IMR-90 (cell line): ENCODE measurements at regions not wholly inside any gene's neighbourhood (a gene's known extent, or its start where the extent isn't known, plus 50 kb on each side); places are given as distances from the start of the nearest gene placed in this dataset.

Experiments used
- ATAC-seq: fragments of 200-7000 bp; cut with Tn5 transposase; 2 replicates; pipeline ENCODE4 v1.9.1; 2020; ENCODE audit warnings: low read depth, mild to moderate bottlenecking, moderate library complexity
- BruUV-seq: library from RNA; stranded (reverse); fragments of 400-500 nt; replicated peaks from 2 replicates; lab custom pipeline; 2021; lab: Mats Ljungman, UMichigan
- CTCF ChIA-PET: fragments of 300-600 bp; formaldehyde crosslinking; extraction: SDS; loops from one replicate; lab custom pipeline; 2021; ENCODE audit warnings: antibody characterized with exemption; lab: Yijun Ruan, JAX
- POLR2A ChIA-PET: fragments of 300-600 bp; sonication (Branson Sonifier 250); formaldehyde crosslinking; loops from one replicate; lab custom pipeline; 2022; ENCODE audit warnings: antibody characterized with exemption; ENCODE audit not compliant: unreplicated experiment; lab: Charles Lee
- DNase-seq: peaks from one replicate; pipeline ENCODE4 v3.0.0; 2013
- H2AFZ ChIP-seq: replicated peaks from 2 replicates; pipeline ENCODE3; 2013; ENCODE audit warnings: low read length, mild to moderate bottlenecking; ENCODE audit not compliant: poor library complexity
- H2AK5ac ChIP-seq: 2 replicates; pipeline ENCODE4 v1.6.1; 2013; ENCODE audit warnings: low read depth, low read length, inconsistent platforms
- H2AK9ac ChIP-seq: replicated peaks from 2 replicates; pipeline ENCODE3; 2013; ENCODE audit warnings: mild to moderate bottlenecking, low read depth, low read length, moderate library complexity; ENCODE audit not compliant: poor library complexity
- H2BK120ac ChIP-seq: 2 replicates; pipeline ENCODE4 v1.6.1; 2013; ENCODE audit warnings: low read depth, low read length, inconsistent platforms
- H2BK15ac ChIP-seq: 3 replicates; pipeline ENCODE4 v1.6.1; 2013; ENCODE audit warnings: low read depth, low read length, inconsistent platforms
- H2BK20ac ChIP-seq: 2 replicates; pipeline ENCODE4 v1.6.1; 2013; ENCODE audit warnings: low read depth, mild to moderate bottlenecking, inconsistent platforms, low read length, moderate library complexity
- H2BK5ac ChIP-seq: 2 replicates; pipeline ENCODE4 v1.6.1; 2013; ENCODE audit warnings: mild to moderate bottlenecking, low read depth, low read length, inconsistent platforms; ENCODE audit not compliant: poor library complexity, severe bottlenecking
- H3K14ac ChIP-seq: replicated peaks from 2 replicates; pipeline ENCODE4 v1.6.1; 2013; ENCODE audit warnings: low read depth, low read length, inconsistent platforms
- H3K18ac ChIP-seq: 2 replicates; pipeline ENCODE4 v1.6.1; 2013; ENCODE audit warnings: low read depth, low read length, control low read depth
- H3K23ac ChIP-seq: 2 replicates; pipeline ENCODE4 v1.6.1; 2013; ENCODE audit warnings: low read depth, low read length, inconsistent platforms
- H3K27ac ChIP-seq: 2 replicates; pipeline ENCODE4 v1.5.1; 2013; ENCODE audit warnings: mild to moderate bottlenecking, control low read depth, low read length; ENCODE audit not compliant: insufficient read depth
- H3K27me3 ChIP-seq: 2 replicates; pipeline ENCODE4 v1.6.1; 2013; ENCODE audit warnings: low read length; ENCODE audit not compliant: control insufficient read depth, insufficient read depth
- H3K36me3 ChIP-seq: 2 replicates; pipeline ENCODE4 v1.6.1; 2013; ENCODE audit warnings: low read length, mixed read lengths; ENCODE audit not compliant: control insufficient read depth, insufficient read depth
- H3K4ac ChIP-seq: 2 replicates; pipeline ENCODE4 v1.6.1; 2013; ENCODE audit warnings: low read depth, low read length, inconsistent platforms
- H3K4me1 ChIP-seq: 2 replicates; pipeline ENCODE4 v1.6.1; 2013; ENCODE audit warnings: low read length, mixed read lengths; ENCODE audit not compliant: control insufficient read depth, insufficient read depth
- H3K4me2 ChIP-seq: 2 replicates; pipeline ENCODE4 v1.6.1; 2013; ENCODE audit warnings: low read depth, mild to moderate bottlenecking, control low read depth, low read length, moderate library complexity
- H3K4me3 ChIP-seq: 2 replicates; pipeline ENCODE4 v1.5.1; 2013; ENCODE audit warnings: low read depth, mild to moderate bottlenecking, control low read depth, low read length, moderate library complexity; ENCODE audit not compliant: insufficient read depth
- H3K56ac ChIP-seq: 2 replicates; pipeline ENCODE4 v1.6.1; 2013; ENCODE audit warnings: low read length, inconsistent platforms; ENCODE audit not compliant: insufficient read depth; ENCODE audit errors: extremely low read depth
- H3K79me1 ChIP-seq, 2 experiments: 2 replicates each; pipeline ENCODE4 v1.6.1; 2013; ENCODE audit warnings: low read length in 2 of 2, inconsistent platforms in 1 of 2, low read depth in 1 of 2
- H3K9ac ChIP-seq: 2 replicates; pipeline ENCODE4 v1.6.1; 2013; ENCODE audit warnings: low read depth, low read length, control low read depth
- H3K9me1 ChIP-seq: 2 replicates; pipeline ENCODE4 v1.6.1; 2013; ENCODE audit warnings: low read length, inconsistent platforms; ENCODE audit not compliant: insufficient read depth
- H3K9me3 ChIP-seq: 2 replicates; pipeline ENCODE4 v1.6.1; 2013; ENCODE audit warnings: low read length; ENCODE audit not compliant: control insufficient read depth, insufficient read depth
- H4K20me1 ChIP-seq: 2 replicates; pipeline ENCODE4 v1.6.1; 2013; ENCODE audit warnings: low read length, inconsistent platforms; ENCODE audit not compliant: insufficient read depth
- H4K5ac ChIP-seq: 2 replicates; pipeline ENCODE4 v1.6.1; 2013; ENCODE audit warnings: mild to moderate bottlenecking, low read depth, low read length, control low read depth
- H4K8ac ChIP-seq, 2 experiments: 2 replicates each; pipeline ENCODE4 v1.6.1; 2013; ENCODE audit warnings: low read depth in 2 of 2, low read length in 2 of 2, control low read depth in 1 of 2, inconsistent platforms in 1 of 2
- H4K91ac ChIP-seq: 2 replicates; pipeline ENCODE4 v1.6.1; 2013; ENCODE audit warnings: low read depth, low read length, inconsistent platforms; ENCODE audit not compliant: insufficient read depth
- BHLHE40 ChIP-seq: fragments of 150-350 bp; IDR thresholded peaks from 2 replicates; pipeline ENCODE4 v1.6.1; 2016; ENCODE audit warnings: mild to moderate bottlenecking, low read depth, low read length
- CHD1 ChIP-seq: IDR thresholded peaks from 2 replicates; pipeline ENCODE4 v1.6.1; 2012; ENCODE audit warnings: low read depth, low read length, improper control_type of control experiment
- FOS ChIP-seq: fragments of 150-350 bp; IDR thresholded peaks from 2 replicates; pipeline ENCODE4 v1.6.1; 2016; ENCODE audit warnings: low read depth, low read length
- MAFK ChIP-seq: IDR thresholded peaks from 2 replicates; pipeline ENCODE4 v1.6.1; 2012; ENCODE audit warnings: low read depth, low read length, improper control_type of control experiment
- MAZ ChIP-seq: IDR thresholded peaks from 2 replicates; pipeline ENCODE4 v1.6.1; 2012; ENCODE audit warnings: low read depth, mild to moderate bottlenecking, low read length, improper control_type of control experiment, moderate library complexity, borderline replicate concordance
- MXI1 ChIP-seq: IDR thresholded peaks from 2 replicates; pipeline ENCODE4 v1.6.1; 2012; ENCODE audit warnings: low read depth, mild to moderate bottlenecking, low read length, moderate library complexity, borderline replicate concordance
- NFE2L2 ChIP-seq: fragments of 150-350 bp; IDR thresholded peaks from 2 replicates; pipeline ENCODE4 v1.6.1; 2016; ENCODE audit warnings: low read depth, mild to moderate bottlenecking, low read length
- POLR2A ChIP-seq: IDR thresholded peaks from 2 replicates; pipeline ENCODE4 v1.6.1; 2012; ENCODE audit warnings: mild to moderate bottlenecking, low read depth, low read length
- RAD21 ChIP-seq: IDR thresholded peaks from 2 replicates; pipeline ENCODE4 v1.6.1; 2012; ENCODE audit warnings: low read length, improper control_type of control experiment
- RFX5 ChIP-seq: IDR thresholded peaks from 2 replicates; pipeline ENCODE4 v1.8.0; 2012; ENCODE audit warnings: low read depth, mild to moderate bottlenecking, low read length, moderate library complexity
- SMC3 ChIP-seq: fragments of 150-350 bp; IDR thresholded peaks from 2 replicates; pipeline ENCODE4 v1.6.1; 2016; ENCODE audit warnings: low read depth, mild to moderate bottlenecking, antibody characterized with exemption, low read length, moderate library complexity
- WGBS, 2 experiments: methylation state at CpG; one replicate each; pipeline versions ENCODE4 v1.1.5 to v1.1.7; 2013; ENCODE audit warnings: missing lambda C conversion rate in 2 of 2; ENCODE audit not compliant: insufficient read length in 1 of 2; ENCODE audit errors: extremely low coverage in 2 of 2; 5-methylcytosine and 5-hydroxymethylcytosine counted together
- dilution Hi-C: fragments of 300-500 bp; cut with HindIII; formaldehyde crosslinking; loops from one replicate; pipeline ENCODE4 v1.14.3; 2018; ENCODE audit warnings: low sequenced_read_pairs; ENCODE audit not compliant: unreplicated experiment
- in situ Hi-C: fragments of 300-500 bp; cut with MboI; formaldehyde crosslinking; loops from 3 replicates; pipeline ENCODE4 v1.14.3; 2019; ENCODE audit warnings: low sequenced_read_pairs, inconsistent platforms, mixed read lengths
- intact Hi-C: fragments of 100-400 bp; cut with micrococcal nuclease; formaldehyde crosslinking; loops from 2 replicates; pipeline ENCODE4 v1.10.0; 2022
- TF ChIP-seq, protein P1 (sequence below): fragments of 150-350 bp; IDR thresholded peaks from 2 replicates; pipeline ENCODE4 v1.6.1; 2016; ENCODE audit warnings: low read depth, mild to moderate bottlenecking, low read length, moderate library complexity, borderline replicate concordance
- TF ChIP-seq, protein P2 (sequence below): conservative IDR thresholded peaks from 2 replicates; pipeline ENCODE4 v1.5.1; 2012; ENCODE audit warnings: mild to moderate bottlenecking, low read depth, low read length, improper control_type of control experiment
- TF ChIP-seq, protein P3 (sequence below): fragments of 150-350 bp; IDR thresholded peaks from 2 replicates; pipeline ENCODE4 v1.6.1; 2017; ENCODE audit warnings: mild to moderate bottlenecking, antibody characterized with exemption, low read length, low read depth

DNA sequence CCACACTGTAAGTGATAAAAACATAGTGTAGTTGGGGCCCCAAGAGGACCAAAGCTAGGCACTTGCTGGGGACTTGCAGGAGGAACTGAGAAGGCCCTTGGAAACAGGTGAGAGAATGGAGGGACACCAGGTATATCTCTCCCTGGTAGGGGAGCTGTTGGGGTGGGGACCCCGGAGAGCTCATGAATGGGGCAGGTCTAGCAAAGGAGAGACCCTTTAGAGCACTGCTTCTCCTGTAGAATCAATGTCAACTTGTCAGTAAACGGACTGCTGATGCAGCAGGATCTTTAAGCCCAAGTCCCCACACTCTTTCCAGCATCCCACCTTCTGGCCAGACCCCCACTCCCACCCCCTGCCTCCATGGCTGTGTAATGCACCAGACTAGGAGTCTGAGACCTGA, 109.6 kb upstream of the THY1 start:
- no peak overlapping the region for H3K9ac ChIP-seq
- H3K79me1 ChIP-seq = no peaks in the 10 kb centered on the region
- in situ Hi-C loops (no loop called here), intact Hi-C loops (no loop called here), dilution Hi-C loops (no loop called here)
- H3K4ac ChIP-seq = no peak overlapping the region
- DNase-seq (no peak), ATAC-seq (no peak)
- no CpG with 5 or more reads among the region's 2 CpGs for WGBS, 2 experiments
- H3K23ac ChIP-seq = no peak overlapping the region
- no peak overlapping the region for H4K91ac ChIP-seq
- H3K4me2 ChIP-seq = no peak overlapping the region
- no peak overlapping the region for H3K27ac ChIP-seq
- no peaks in the 10 kb centered on the region for H3K36me3 ChIP-seq
- no peak overlapping the region for H3K4me3 ChIP-seq
- H3K9me3 ChIP-seq = no peaks in the 10 kb centered on the region
- no peak overlapping the region for H2AFZ ChIP-seq
- no peak overlapping the region for H2BK20ac ChIP-seq
- H3K18ac ChIP-seq = no peak overlapping the region
- no peak overlapping the region for H3K56ac ChIP-seq
- BruUV-seq = no TSS peak
- H3K9me1 ChIP-seq = no peaks in the 10 kb centered on the region
- CTCF ChIA-PET = no interaction called here
- H4K8ac ChIP-seq = no peak overlapping the region
- no peak overlapping the region for H2AK9ac ChIP-seq
- POLR2A ChIA-PET = no interaction called here
- H3K14ac ChIP-seq = no peak overlapping the region
- H4K5ac ChIP-seq = no peak overlapping the region
- H3K4me1 ChIP-seq = no peaks in the 10 kb centered on the region
- no peak overlapping the region for H2AK5ac ChIP-seq
- no peak overlapping the region for H2BK5ac ChIP-seq
- no peak overlapping the region for H2BK120ac ChIP-seq
- peaks cover 69% of the 10 kb centered on the region for H3K27me3 ChIP-seq
- TF ChIP-seq CHD1 (no peak), BHLHE40 (no peak), RAD21 (no peak), MXI1 (no peak), RFX5 (no peak), SMC3 (no peak), MAZ (no peak), POLR2A (no peak), MAFK (no peak), NFE2L2 (no peak), FOS (no peak)
- TF ChIP-seq, protein P1, sequence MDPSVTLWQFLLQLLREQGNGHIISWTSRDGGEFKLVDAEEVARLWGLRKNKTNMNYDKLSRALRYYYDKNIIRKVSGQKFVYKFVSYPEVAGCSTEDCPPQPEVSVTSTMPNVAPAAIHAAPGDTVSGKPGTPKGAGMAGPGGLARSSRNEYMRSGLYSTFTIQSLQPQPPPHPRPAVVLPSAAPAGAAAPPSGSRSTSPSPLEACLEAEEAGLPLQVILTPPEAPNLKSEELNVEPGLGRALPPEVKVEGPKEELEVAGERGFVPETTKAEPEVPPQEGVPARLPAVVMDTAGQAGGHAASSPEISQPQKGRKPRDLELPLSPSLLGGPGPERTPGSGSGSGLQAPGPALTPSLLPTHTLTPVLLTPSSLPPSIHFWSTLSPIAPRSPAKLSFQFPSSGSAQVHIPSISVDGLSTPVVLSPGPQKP = no peak
- TF ChIP-seq, protein P2, sequence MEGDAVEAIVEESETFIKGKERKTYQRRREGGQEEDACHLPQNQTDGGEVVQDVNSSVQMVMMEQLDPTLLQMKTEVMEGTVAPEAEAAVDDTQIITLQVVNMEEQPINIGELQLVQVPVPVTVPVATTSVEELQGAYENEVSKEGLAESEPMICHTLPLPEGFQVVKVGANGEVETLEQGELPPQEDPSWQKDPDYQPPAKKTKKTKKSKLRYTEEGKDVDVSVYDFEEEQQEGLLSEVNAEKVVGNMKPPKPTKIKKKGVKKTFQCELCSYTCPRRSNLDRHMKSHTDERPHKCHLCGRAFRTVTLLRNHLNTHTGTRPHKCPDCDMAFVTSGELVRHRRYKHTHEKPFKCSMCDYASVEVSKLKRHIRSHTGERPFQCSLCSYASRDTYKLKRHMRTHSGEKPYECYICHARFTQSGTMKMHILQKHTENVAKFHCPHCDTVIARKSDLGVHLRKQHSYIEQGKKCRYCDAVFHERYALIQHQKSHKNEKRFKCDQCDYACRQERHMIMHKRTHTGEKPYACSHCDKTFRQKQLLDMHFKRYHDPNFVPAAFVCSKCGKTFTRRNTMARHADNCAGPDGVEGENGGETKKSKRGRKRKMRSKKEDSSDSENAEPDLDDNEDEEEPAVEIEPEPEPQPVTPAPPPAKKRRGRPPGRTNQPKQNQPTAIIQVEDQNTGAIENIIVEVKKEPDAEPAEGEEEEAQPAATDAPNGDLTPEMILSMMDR = no peak
- TF ChIP-seq, protein P3, sequence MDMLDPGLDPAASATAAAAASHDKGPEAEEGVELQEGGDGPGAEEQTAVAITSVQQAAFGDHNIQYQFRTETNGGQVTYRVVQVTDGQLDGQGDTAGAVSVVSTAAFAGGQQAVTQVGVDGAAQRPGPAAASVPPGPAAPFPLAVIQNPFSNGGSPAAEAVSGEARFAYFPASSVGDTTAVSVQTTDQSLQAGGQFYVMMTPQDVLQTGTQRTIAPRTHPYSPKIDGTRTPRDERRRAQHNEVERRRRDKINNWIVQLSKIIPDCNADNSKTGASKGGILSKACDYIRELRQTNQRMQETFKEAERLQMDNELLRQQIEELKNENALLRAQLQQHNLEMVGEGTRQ = no peak
- no peaks in the 10 kb centered on the region for H4K20me1 ChIP-seq
- no peak overlapping the region for H2BK15ac ChIP-seq
